Endometrium (tissue), 2 donors: ENCODE measurements at regions not wholly inside any gene's neighbourhood (a gene's known extent, or its start where the extent isn't known, plus 50 kb on each side); places are given as distances from the start of the nearest gene placed in this dataset.
"Not testable (repeated sequence)": the region's sequence is repeated elsewhere in the genome, so short reads cannot be mapped to it uniquely, and the experiment has no call there.

Experiments used
- FAIRE-seq: peaks from 2 replicates; lab custom pipeline; 2012; peaks lifted over from hg19 to GRCh38; lab: Jason Lieb, UNC
- donor health status: control.
- donor health status: control.

DNA sequence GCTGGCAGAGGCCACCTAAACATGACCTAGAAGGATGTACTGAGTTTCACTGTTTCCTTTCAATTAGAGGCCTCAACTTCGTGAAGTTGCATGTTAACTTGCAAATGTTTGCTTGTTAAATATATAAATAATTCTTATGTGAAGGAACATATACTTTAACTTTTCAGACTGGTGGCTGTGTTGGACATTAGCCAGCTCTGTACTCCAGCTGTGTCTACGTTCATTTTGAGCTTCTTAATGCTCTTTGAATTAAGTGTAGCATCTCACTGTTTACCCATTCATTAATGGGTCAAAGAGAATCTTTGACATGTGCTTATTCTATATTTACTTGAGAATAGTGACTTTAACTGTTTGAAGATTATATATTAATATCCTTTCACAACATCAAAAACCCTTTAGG, 823.2 kb upstream of the ID2 start:
- no peak for FAIRE-seq

DNA sequence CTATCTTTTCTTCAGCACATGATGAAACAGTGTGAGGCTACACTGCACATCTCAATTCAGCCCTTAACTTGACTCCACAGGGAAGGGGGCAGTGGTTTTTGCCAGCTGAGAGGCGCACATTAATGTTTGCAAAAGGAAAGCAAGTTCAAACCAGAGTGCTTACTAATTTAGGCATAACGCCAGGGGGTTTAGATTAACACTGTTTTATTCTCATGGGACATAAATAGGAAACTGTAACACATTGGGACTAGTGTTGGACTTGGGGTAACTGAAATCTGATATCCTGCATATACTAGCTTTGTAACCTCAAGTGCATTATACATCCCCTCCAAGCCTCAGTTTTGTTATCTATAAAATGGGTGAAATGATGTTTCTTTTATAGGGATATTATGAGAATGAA, 821.2 kb upstream of the ID2 start:
- no peak for FAIRE-seq

DNA sequence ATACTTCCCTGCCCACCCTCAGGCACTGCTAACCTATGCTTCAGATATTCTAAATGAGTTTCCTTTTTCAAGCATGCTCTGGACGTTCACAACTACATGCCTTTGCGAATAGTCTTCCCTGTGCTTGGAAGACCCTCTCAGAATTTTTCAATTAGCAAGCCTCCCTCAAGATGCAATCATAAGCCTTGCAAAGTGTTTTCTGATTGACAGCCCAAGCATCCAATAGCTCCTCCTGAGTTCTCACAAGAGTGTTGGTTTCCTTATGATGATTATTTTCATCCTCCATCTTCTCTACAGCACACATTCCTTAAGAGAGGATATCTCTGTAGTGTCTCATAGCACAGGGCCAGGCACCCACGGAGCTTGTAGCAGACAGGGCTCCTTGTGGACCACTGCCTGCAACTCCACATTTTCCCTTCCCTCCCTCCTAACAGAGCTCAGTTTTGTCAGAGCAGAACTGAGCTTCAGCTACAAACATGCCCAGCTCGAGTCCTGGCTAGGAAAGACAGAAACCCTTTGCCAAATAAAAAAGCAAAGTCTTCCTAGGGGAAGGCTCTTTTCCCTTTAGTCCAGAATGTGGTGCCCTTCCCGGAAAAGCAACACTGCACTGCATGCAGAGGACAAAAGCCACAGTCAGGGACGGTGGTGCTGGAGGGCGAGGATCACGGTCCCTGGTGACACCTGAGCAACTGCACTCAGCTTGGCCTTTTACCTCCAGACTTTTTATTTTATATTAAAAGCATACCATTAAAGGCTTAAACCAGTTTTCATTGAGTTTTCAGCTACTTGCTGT, 819.8 kb upstream of the ID2 start:
- no peak for FAIRE-seq

DNA sequence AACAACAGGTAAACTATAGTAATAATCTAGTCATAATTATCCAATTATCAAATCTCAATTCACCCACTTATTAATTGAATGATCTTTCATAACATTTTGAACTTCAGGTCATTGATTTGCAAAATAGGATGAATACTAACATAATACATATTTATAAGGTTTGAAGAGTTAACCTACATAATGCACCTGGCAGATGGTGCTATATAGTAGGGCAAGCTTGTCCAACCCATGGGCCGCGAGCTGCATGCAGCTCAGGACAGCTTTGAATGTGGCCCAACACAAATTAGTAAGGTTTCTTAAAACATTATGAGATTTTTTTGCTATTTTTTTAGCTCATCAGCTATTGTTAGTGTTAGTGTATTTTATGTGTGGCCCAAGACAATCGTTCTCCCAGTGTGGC, 815.8 kb upstream of the ID2 start:
- FAIRE-seq: no peak

DNA sequence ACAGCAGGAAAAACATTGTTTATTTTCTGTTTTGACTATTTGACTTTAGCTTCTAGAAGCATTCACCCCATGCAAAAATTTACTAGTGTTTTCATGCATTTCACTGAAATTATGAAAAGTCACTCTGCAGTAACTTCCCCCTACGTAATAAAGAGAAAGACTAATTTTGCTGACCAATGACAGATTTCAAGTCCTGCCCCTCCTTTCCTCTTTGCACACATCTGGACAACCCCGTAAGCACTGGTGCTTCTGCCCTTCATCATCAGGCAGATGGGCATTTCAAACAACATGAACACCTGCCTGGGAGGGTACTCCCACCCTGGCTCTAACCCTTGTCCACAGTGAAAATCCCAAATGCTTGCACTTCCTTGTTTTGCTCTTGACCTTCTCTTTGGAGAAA, 815.0 kb upstream of the ID2 start:
- no peak for FAIRE-seq

DNA sequence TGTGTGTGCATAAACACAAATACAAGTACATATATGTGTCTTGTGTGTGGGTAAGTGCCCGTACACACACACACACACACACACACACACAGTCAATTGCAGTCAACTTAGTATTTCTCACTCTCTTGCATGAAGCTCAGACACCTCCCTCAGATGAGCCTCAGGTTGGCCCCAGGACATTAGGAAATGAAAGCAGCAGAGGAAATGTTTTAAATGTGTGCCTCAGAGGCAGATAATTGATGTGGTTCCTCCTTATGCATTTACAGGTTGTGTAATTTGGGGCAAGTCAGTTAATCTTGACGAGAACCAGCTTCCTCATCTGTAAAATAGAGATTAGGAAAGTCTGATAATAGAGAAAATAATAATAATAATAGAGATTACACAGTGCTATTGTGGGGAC, 814.0 kb upstream of the ID2 start:
- FAIRE-seq: no peak

DNA sequence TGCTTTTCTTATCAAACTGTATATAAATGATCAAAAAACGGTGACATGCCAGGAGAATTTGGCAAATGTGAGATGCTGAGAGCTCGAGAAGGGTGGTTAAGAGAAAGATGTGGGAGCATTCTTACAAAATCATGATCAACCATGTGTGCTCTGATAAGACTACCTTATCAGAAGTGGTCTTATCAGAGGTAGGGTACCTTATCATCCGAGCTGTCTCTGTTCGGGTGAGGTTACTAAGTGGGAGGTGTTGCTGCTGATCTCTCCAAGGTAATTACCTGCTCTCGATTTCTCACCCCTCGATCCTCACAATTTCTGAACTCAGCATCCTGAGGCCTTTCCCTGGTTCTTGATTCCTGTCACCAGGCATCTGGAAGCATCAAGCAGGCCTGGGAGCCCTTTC, 813.0 kb upstream of the ID2 start:
- no peak for FAIRE-seq

DNA sequence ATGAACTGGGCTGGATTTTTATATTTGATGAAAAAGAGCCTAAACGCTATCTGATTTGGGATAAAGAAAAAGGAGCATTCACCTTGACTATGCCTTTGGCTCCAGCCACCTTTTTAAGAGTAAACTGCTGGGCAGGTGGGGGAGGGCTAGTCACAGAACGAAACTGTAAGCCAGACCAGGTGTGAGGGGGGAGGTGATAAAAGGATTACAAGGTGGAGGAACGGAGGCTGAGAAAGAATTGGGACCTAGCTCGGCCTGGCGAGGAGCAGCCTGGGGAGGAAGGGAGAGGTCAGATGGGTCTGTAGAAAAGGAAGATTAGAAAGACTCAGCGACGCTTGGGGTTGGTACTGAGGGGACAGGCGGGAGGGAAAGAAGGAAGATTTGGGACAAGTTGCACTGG, 805.4 kb upstream of the ID2 start:
- not testable (repeated sequence) for FAIRE-seq

DNA sequence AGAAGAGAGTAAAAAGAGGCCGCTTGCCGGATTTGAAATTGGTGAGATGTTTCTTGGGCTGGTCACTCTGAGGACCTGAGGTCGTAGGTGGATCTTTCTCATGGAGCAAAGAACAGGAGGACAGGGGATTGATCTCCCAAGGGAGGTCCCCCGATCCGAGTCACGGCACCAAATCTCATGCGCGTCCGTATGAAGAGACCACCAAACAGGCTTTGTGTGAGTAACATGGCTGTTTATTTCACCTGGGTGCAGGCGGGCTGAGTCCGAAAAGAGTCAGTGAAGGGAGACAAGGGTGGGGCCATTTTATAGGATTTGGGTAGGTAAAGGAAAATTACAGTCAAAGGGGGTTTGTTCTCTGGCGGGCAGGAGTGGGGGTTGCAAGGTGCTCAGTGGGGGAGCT, 803.6 kb upstream of the ID2 start:
- not testable (repeated sequence) for FAIRE-seq

DNA sequence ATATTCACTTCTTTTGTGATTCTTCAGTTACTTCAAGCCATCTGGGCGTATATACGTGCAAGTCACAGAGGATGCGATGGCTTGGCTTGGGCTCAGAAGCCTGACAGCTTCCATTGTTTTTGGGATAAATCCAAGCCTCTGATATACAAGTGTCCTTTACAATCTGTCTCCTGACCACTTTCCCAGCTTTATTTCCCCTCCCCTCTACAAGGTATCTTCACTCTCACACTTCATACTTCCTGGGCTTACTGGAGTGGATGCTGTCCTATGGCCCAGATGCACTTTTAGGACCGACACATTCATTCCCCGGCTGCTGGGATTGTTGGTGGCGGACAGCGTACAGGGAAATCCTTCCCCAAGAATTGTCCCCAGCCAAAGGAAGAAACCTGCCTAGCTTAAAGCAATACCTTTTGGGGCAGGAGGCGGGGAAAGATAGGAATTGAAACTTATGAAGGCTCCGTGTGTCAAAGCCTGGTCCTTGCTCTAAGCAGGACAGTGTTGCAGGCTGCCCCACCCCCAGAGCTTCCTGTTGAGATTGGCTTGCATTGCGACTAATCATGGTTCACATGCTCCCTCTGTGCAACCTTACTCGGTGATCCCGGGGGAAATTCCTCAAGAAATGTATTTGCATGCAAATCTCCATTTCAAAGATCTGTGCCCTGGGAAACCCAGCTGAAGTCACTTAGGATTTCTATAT, 802.9 kb upstream of the ID2 start:
- FAIRE-seq: no peak

DNA sequence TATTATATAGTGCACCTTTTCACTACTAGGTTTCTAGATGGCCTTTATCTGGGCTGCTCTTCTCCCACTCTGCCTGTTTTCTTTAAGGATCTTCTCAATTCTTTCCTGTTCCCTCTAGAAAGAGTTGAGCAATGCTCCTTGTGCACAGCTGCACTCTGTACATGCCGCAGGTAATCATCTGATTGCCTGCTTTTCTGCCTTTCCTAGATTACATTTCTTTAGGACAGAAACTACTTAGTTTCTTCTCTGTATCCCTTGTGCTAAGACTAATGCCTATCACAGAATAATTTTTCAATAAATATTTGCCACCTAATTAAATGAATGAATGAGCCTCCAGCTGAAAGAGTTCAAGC, 802.4 kb upstream of the ID2 start:
- FAIRE-seq: no peak

DNA sequence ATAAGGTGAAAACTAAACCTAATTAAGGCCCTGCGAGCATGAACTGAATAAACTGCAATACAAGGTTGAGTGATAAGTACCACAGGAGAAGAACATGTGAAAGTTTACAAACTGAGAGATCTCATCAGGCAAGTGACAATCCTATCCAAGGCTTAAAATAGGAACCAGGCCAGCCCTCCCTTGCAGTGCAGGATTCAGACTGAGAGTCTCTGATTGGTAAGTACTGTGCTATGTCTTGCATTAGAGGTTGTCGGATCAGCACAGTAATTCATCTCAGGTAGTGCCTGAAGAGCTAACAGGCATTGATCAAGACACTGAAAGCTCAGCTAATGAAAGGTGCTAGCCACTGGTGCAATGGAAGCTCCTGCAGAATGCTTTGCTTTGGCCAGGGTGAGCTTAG, 801.7 kb upstream of the ID2 start:
- no peak for FAIRE-seq

DNA sequence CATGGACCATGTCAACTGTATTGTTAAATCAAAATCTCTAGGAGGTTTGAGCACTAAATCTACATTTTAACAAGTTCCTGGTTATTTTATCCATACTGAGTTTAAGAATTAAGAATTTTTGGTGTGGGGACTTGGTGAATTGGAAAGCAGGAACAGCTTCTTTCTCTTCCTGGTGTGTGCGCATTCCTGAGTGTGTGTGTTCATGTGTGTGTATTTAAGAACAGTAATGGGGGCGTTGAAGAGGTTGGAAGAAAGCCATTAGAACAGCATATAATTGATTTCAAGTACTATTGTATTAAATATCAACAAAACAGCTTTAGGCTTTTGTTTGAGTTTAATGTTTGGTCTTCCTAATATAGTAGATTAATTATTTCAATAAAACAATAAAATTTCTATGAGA, 801.3 kb upstream of the ID2 start:
- FAIRE-seq: no peak

DNA sequence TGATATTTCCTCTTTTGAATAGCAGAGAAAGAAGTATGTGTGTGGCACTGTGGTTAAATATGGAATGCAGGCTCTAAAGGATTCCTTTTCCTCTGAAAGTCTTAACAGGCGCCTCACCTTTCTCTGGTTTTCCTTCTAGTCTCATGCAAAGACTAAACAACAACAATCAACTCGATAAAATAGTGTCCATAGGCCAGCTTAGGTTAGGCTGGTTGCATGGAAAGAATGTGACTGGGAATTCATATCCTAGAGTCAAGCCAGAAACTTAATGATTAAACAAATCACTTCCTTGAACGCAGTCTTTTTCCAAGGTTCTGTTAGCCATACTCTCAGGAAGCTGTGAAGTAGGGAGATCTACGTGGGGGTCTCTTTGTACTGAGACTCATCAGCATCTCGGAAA, 800.8 kb upstream of the ID2 start:
- no peak for FAIRE-seq

DNA sequence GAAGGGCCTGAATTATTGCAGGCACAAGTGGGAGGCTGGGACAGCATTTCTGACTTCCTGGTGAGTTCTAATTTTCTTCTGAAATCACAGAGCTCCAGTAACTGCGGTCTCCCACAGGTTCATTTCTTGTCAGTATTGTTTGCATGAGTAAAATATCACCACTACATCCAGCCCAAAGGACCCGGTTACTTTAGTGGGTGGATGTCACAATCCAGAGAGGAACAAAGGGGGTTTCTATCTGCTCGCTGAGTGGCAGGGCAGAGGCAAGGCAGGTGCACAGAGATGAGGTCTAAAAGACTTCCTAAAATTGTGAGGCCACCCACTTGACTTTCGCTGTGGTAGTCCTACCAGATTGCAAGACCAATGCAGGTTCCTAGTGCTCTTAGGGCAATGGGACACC, 800.4 kb upstream of the ID2 start:
- FAIRE-seq: no peak

DNA sequence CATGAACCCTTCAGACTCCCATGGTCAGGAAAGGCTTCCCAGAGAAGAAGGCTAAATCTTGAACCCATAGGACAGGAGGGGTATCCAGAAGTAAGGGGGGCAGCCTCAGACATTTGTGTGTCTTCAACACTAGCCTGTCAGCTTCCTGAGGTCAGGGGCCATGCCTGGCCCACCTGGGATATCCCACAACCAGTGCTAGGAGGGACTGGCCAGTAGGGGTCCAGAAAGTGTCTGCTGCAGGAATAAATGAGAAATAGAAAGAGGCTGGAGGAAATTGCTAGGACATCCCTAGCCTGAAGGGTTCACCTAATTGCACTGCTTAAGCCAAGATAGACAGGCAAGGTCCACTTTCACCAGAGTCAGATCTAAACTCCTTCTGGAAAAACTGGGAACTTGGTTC, 799.6 kb upstream of the ID2 start:
- no peak for FAIRE-seq

DNA sequence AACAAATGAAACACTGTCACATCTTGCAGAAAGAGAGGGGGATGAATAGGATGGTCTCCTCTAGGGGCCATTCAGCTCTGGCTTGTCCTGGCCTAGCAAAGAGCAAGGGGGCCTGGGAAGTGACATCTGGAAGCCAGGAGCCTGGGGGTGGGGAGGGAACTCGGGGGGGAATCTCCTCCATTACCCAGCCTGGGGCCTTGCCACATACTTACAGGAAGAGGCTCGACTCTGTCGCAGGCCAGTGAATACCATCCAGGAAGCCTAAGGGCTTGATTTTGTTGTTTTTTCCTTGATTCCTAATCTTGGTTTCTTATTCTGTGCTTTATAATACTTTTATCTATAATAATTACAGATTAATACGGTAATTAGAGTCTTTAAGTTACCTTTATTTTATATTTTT, 797.5 kb upstream of the ID2 start:
- FAIRE-seq: no peak

DNA sequence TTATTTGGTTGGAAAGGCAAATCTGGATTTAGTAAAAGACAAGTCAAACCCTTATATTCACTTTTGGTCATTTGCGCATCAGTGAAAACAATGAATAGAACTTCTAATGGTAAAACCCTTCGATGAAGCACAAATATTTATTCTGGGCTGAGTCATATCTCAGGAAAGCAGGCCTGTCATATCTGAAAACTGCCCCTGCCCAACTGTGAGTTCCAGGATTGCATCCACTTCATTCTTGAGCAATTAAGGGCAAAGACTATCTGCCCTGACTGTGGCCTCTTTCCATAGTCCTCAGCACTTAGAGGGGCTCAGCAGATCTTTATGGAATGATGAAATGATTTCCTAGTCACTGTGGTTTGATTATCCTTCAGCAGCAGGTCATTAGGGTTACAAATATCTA, 795.2 kb upstream of the ID2 start:
- FAIRE-seq: no peak

DNA sequence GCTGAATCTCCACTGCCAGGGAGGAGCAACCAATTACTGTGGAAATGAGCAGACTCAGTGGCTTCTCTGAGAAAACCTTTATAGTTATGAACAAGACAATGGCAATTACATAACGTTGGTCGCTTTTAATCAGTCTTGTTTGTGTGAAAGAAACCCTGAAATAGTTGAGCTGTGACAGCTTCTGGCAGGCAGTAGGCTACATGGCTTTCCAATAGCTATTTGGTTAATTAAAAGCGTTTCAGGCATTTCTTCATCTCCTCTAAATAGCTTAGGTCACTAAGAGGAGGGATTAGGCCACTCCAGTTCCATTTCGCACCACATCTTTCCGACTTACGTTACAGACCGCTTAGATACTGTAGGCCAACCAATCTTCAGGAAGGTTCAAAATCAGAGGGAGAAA, 794.4 kb upstream of the ID2 start:
- FAIRE-seq: no peak

DNA sequence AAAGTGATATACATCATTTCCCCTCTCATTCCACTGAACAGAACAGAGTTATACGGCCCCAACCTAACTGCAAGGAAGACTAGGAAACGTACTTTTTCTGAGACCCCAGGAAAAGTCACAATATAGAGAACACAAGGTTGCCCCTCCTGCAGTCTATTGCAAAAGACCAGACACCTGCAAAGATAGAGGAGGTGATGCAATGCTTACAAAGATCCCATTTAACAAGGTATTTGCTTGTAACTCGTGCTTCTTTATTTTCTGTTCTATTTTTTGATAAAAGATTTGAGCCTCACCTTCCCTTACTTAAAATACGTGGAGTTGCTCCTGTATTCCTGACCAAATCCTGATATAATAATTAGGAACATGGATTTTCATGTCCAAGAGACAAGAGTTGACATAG, 793.0 kb upstream of the ID2 start:
- FAIRE-seq: no peak

DNA sequence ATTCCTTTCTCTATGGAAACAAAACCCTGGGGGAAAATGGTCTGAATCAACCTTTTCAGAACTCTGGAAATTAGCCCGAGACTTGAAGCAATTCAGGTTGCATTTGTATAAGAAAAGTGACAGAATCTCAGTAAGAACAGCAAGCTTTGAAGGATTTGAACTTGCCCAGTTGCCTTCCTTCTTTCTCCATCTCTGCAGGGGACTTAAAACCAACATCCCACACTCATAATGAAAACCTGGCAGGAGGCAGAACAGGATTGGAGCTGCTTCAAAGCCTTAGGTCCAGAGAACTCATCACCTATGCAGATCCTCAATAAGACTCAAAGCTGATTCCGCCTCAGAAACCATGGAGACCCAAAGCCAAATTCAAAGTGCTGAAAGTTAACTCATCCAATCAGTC, 790.5 kb upstream of the ID2 start:
- FAIRE-seq: no peak

DNA sequence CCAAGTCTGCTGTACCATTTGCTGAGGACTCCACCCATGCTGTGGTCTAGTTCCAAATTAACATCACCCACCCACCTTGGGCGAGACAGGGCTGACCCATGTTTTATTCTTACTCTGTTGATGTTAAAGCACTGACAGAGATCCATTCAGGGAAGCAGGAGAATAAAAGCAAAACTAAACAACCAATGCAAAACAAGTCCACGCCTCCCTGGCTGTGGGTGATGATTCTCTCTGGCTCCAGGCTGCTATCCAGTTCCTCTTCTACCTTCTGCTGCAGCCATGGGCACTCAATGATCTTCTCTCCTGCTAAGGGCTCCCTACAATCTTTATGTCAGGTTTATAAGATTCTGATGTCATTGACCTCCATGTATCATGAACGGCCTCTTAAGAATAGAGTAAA, 786.6 kb upstream of the ID2 start:
- FAIRE-seq: no peak

DNA sequence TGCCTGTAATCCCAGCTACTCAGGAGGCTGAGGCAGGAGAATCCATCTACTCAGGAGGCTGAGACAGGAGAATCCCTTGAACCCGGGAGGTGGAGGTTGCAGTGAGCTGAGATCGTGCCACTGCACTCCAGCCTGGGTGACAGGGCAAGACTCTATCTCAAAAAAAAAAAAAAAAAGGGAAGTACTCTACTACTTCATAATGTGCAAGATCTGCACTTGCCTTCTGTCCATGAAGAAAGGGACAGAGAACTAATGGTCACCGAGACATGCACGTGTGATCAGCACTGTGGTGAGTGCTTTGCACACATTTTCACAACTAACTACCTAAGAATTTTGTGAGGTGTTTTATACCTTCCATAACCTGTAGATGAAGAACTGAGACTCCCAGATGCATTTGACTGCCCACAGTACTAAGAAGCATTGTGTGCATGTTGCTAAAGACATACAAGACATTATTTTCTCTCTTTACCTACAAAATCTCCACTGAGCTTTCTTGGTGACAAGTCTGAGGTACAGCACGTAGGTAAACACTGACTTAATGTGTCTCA, 784.8 kb upstream of the ID2 start:
- no peak for FAIRE-seq

DNA sequence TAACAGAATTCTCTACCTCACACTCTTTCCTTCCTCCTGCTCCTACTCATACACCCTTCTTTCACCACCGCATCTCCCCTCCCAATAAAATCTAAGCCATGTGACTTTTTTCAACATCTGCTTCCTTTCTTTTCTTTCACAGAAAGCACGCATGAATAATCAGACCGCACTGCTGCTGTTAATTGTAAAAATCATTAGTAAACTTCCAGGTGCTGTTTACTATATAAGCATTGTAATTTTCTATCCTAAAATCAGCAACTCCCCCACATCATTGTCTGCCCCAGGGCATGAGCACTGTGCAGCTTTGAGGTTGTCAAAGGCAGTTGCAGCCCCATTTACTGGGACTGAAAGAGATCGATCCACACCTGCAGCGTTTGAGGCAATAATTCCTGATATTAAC, 782.6 kb upstream of the ID2 start:
- no peak for FAIRE-seq
